ENCODE measurements at regions not wholly inside any gene's neighbourhood (a gene's known extent, or its start where the extent isn't known, plus 50 kb on each side); places are given as distances from the start of the nearest gene placed in this dataset.
"Not testable (repeated sequence)": the region's sequence is repeated elsewhere in the genome, so short reads cannot be mapped to it uniquely, and the experiment has no call there.

GRCh38 chr3:34504366-34504765, 705.9 kb downstream of the PDCD6IP start:
- Histone ChIP-seq H3K36me3 (ENCODE audit: control insufficient read depth, insufficient read depth, low read length) (no peaks in the 10 kb centered on the region), H3K4me3 (replicated peaks; ENCODE audit: low read depth, low read length) (no peak overlapping the region), H3K27me3 (replicated peaks; ENCODE audit: control insufficient read depth, insufficient read depth, low read length) (no peaks in the 10 kb centered on the region)
- DNase-seq (ENCODE audit: extremely low read depth, insufficient read length) = no peak
- no peak for TF ChIP-seq CTCF (IDR thresholded peaks at IDR 0.05; ENCODE audit: insufficient read depth, low read length, poor library complexity, severe bottlenecking)

- DNase-seq (ENCODE audit: extremely low read depth, insufficient read length) = no peak
- H3K27me3 ChIP-seq (replicated peaks; ENCODE audit: control insufficient read depth, insufficient read depth, low read length) = no peaks in the 10 kb centered on the region
- no peaks in the 10 kb centered on the region for H3K36me3 ChIP-seq (ENCODE audit: control insufficient read depth, insufficient read depth, low read length)
- no peak for TF ChIP-seq CTCF (IDR thresholded peaks at IDR 0.05; ENCODE audit: insufficient read depth, low read length, poor library complexity, severe bottlenecking)
- H3K4me3 ChIP-seq (replicated peaks; ENCODE audit: low read depth, low read length) = no peak overlapping the region
These were observed 706.3 kb downstream of the PDCD6IP start for GRCh38 chr3:34504775-34505174.

GRCh38 chr3:34508732-34509131, 710.3 kb downstream of the PDCD6IP start:
- H3K27me3 ChIP-seq (replicated peaks; ENCODE audit: control insufficient read depth, insufficient read depth, low read length) = no peaks in the 10 kb centered on the region
- DNase-seq (ENCODE audit: extremely low read depth, insufficient read length) = no peak
- H3K4me3 ChIP-seq (replicated peaks; ENCODE audit: low read depth, low read length) = no peak overlapping the region
- H3K36me3 ChIP-seq (ENCODE audit: control insufficient read depth, insufficient read depth, low read length) = no peaks in the 10 kb centered on the region
- no peak for TF ChIP-seq CTCF (IDR thresholded peaks at IDR 0.05; ENCODE audit: insufficient read depth, low read length, poor library complexity, severe bottlenecking)

GRCh38 chr3:34511891-34512290, 713.5 kb downstream of the PDCD6IP start:
- Histone ChIP-seq H3K27me3 (replicated peaks; ENCODE audit: control insufficient read depth, insufficient read depth, low read length) (no peaks in the 10 kb centered on the region), H3K4me3 (replicated peaks; ENCODE audit: low read depth, low read length) (no peak overlapping the region), H3K36me3 (ENCODE audit: control insufficient read depth, insufficient read depth, low read length) (no peaks in the 10 kb centered on the region)
- no peak for TF ChIP-seq CTCF (IDR thresholded peaks at IDR 0.05; ENCODE audit: insufficient read depth, low read length, poor library complexity, severe bottlenecking)
- DNase-seq (ENCODE audit: extremely low read depth, insufficient read length) = no peak

- not testable (repeated sequence) for H3K27me3 ChIP-seq (replicated peaks; ENCODE audit: control insufficient read depth, insufficient read depth, low read length); H3K4me3 ChIP-seq (replicated peaks; ENCODE audit: low read depth, low read length); H3K36me3 ChIP-seq (ENCODE audit: control insufficient read depth, insufficient read depth, low read length); DNase-seq (ENCODE audit: extremely low read depth, insufficient read length)
These were observed 720.6 kb downstream of the PDCD6IP start for GRCh38 chr3:34519008-34519407.

- Histone ChIP-seq H3K27me3 (replicated peaks; ENCODE audit: control insufficient read depth, insufficient read depth, low read length) (no peaks in the 10 kb centered on the region; the same call in 1 of the 2 replicates), H3K4me3 (replicated peaks; ENCODE audit: low read depth, low read length) (no peak overlapping the region), H3K36me3 (ENCODE audit: control insufficient read depth, insufficient read depth, low read length) (no peaks in the 10 kb centered on the region)
- TF ChIP-seq CTCF (IDR thresholded peaks at IDR 0.05; ENCODE audit: insufficient read depth, low read length, poor library complexity, severe bottlenecking) = no peak
- no peak for DNase-seq (ENCODE audit: extremely low read depth, insufficient read length)
These were observed 732.7 kb downstream of the PDCD6IP start for GRCh38 chr3:34531156-34531555.

Measured in GM06990 (cell line).